ENCODE measurements at regions not wholly inside any gene's neighbourhood (a gene's known extent, or its start where the extent isn't known, plus 50 kb on each side); places are given as distances from the start of the nearest gene placed in this dataset.
A peak's percentile ranks its signal among the peaks of the same experiment; 100 is the strongest.

- Mint-ChIP-seq H3K4me1 (0 out of 2 replicates have a peak, but pooled peaks cover 2% of the 10 kb centered on the region), H3K27me3 (ENCODE audit: low read depth) (no peaks in the 10 kb centered on the region; the same call in 1 of the 2 replicates), H3K27ac (no peak overlapping the region), H3K9me3 (peaks cover 3% of the 10 kb centered on the region), H3K4me3 (no peak overlapping the region), H3K36me3 (no peaks in the 10 kb centered on the region)
- ChIA-PET CTCF (no interaction called here), POLR2A (no interaction called here)
- DNase-seq (ENCODE audit: low spot score) (no peak), ATAC-seq (peak; percentile 55; the same call in 1 of the 2 replicates)
- TF ChIP-seq NFYB (CRISPR knock-in tag; conservative IDR thresholded peaks at IDR 0.05; ENCODE audit: low read depth): peak; percentile 34
- TF ChIP-seq, protein P1, sequence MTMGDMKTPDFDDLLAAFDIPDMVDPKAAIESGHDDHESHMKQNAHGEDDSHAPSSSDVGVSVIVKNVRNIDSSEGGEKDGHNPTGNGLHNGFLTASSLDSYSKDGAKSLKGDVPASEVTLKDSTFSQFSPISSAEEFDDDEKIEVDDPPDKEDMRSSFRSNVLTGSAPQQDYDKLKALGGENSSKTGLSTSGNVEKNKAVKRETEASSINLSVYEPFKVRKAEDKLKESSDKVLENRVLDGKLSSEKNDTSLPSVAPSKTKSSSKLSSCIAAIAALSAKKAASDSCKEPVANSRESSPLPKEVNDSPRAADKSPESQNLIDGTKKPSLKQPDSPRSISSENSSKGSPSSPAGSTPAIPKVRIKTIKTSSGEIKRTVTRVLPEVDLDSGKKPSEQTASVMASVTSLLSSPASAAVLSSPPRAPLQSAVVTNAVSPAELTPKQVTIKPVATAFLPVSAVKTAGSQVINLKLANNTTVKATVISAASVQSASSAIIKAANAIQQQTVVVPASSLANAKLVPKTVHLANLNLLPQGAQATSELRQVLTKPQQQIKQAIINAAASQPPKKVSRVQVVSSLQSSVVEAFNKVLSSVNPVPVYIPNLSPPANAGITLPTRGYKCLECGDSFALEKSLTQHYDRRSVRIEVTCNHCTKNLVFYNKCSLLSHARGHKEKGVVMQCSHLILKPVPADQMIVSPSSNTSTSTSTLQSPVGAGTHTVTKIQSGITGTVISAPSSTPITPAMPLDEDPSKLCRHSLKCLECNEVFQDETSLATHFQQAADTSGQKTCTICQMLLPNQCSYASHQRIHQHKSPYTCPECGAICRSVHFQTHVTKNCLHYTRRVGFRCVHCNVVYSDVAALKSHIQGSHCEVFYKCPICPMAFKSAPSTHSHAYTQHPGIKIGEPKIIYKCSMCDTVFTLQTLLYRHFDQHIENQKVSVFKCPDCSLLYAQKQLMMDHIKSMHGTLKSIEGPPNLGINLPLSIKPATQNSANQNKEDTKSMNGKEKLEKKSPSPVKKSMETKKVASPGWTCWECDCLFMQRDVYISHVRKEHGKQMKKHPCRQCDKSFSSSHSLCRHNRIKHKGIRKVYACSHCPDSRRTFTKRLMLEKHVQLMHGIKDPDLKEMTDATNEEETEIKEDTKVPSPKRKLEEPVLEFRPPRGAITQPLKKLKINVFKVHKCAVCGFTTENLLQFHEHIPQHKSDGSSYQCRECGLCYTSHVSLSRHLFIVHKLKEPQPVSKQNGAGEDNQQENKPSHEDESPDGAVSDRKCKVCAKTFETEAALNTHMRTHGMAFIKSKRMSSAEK (CRISPR knock-in tag; IDR thresholded peaks at IDR 0.05; ENCODE audit: borderline replicate concordance): no peak
Measured at GRCh38 chr6:44512868-44513741, 125.6 kb downstream of the CDC5L start.

- no peak overlapping the region for H3K4me3 Mint-ChIP-seq
- H3K36me3 Mint-ChIP-seq: no peaks in the 10 kb centered on the region
- TF ChIP-seq FOXK1 (CRISPR knock-in tag; IDR thresholded peaks at IDR 0.05): no peak
- no peak for TF ChIP-seq STAT6 (CRISPR knock-in tag; conservative IDR thresholded peaks at IDR 0.05; ENCODE audit: low read depth)
- no peak for TF ChIP-seq CREM (CRISPR knock-in tag; IDR thresholded peaks at IDR 0.05)
- no peak for TF ChIP-seq SOX15 (CRISPR knock-in tag; IDR thresholded peaks at IDR 0.05)
- no peak for TF ChIP-seq NR3C1 (CRISPR knock-in tag; conservative IDR thresholded peaks at IDR 0.05; ENCODE audit: low read depth)
- no peak for TF ChIP-seq OVOL2 (CRISPR knock-in tag; IDR thresholded peaks at IDR 0.05; ENCODE audit: borderline replicate concordance)
- TF ChIP-seq, protein P2, sequence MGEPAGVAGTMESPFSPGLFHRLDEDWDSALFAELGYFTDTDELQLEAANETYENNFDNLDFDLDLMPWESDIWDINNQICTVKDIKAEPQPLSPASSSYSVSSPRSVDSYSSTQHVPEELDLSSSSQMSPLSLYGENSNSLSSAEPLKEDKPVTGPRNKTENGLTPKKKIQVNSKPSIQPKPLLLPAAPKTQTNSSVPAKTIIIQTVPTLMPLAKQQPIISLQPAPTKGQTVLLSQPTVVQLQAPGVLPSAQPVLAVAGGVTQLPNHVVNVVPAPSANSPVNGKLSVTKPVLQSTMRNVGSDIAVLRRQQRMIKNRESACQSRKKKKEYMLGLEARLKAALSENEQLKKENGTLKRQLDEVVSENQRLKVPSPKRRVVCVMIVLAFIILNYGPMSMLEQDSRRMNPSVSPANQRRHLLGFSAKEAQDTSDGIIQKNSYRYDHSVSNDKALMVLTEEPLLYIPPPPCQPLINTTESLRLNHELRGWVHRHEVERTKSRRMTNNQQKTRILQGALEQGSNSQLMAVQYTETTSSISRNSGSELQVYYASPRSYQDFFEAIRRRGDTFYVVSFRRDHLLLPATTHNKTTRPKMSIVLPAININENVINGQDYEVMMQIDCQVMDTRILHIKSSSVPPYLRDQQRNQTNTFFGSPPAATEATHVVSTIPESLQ (CRISPR knock-in tag; IDR thresholded peaks at IDR 0.05): no peak
- TF ChIP-seq, protein P3, sequence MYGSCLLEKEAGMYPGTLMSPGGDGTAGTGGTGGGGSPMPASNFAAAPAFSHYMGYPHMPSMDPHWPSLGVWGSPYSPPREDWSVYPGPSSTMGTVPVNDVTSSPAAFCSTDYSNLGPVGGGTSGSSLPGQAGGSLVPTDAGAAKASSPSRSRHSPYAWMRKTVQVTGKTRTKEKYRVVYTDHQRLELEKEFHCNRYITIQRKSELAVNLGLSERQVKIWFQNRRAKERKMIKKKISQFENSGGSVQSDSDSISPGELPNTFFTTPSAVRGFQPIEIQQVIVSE (CRISPR knock-in tag; IDR thresholded peaks at IDR 0.05; ENCODE audit: borderline replicate concordance): no peak
- TF ChIP-seq NFE2L1 (CRISPR knock-in tag; IDR thresholded peaks at IDR 0.05): no peak
- TF ChIP-seq, protein P4, sequence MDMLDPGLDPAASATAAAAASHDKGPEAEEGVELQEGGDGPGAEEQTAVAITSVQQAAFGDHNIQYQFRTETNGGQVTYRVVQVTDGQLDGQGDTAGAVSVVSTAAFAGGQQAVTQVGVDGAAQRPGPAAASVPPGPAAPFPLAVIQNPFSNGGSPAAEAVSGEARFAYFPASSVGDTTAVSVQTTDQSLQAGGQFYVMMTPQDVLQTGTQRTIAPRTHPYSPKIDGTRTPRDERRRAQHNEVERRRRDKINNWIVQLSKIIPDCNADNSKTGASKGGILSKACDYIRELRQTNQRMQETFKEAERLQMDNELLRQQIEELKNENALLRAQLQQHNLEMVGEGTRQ (CRISPR knock-in tag; IDR thresholded peaks at IDR 0.05): no peak
- TF ChIP-seq ZBTB21 (CRISPR knock-in tag; IDR thresholded peaks at IDR 0.05; ENCODE audit: borderline replicate concordance): no peak
- TF ChIP-seq, protein P5, sequence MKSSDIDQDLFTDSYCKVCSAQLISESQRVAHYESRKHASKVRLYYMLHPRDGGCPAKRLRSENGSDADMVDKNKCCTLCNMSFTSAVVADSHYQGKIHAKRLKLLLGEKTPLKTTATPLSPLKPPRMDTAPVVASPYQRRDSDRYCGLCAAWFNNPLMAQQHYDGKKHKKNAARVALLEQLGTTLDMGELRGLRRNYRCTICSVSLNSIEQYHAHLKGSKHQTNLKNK (CRISPR knock-in tag; IDR thresholded peaks at IDR 0.05): no peak
- TF ChIP-seq SMAD3 (CRISPR knock-in tag; IDR thresholded peaks at IDR 0.05; ENCODE audit: borderline replicate concordance): no peak
- no peak for TF ChIP-seq ZNF281 (CRISPR knock-in tag; IDR thresholded peaks at IDR 0.05)
- no peak for TF ChIP-seq ATF3 (CRISPR knock-in tag; conservative IDR thresholded peaks at IDR 0.05)
- no peak for TF ChIP-seq SMAD4 (CRISPR knock-in tag; IDR thresholded peaks at IDR 0.05)
- DNase-seq (ENCODE audit: low spot score) (no peak), ATAC-seq (no peak)
- POLR2A ChIA-PET: no interaction called here
- no peak overlapping the region for H3K27ac Mint-ChIP-seq
- H3K27me3 Mint-ChIP-seq (ENCODE audit: low read depth): no peaks in the 10 kb centered on the region; the same call in 1 of the 2 replicates
- CTCF ChIA-PET: no interaction called here
- peaks cover 13% of the 10 kb centered on the region for H3K9me3 Mint-ChIP-seq
- 0 out of 2 replicates have a peak, but pooled peaks cover 2% of the 10 kb centered on the region for H3K4me1 Mint-ChIP-seq
Measured at GRCh38 chr6:44514085-44514484, 126.6 kb downstream of the CDC5L start.
